Omental fat pad (tissue), 3 donors: ENCODE measurements at regions not wholly inside any gene's neighbourhood (a gene's known extent, or its start where the extent isn't known, plus 50 kb on each side); places are given as distances from the start of the nearest gene placed in this dataset.
"Not testable (repeated sequence)": the region's sequence is repeated elsewhere in the genome, so short reads cannot be mapped to it uniquely, and the experiment has no call there.

Experiments used
- ATAC-seq: fragments of 150-250 bp; one replicate; pipeline ENCODE4 v1.9.1; 2016; ENCODE audit warnings: mild to moderate bottlenecking, moderate library complexity; ENCODE audit not compliant: low FRiP score
- DNase-seq: peaks from one replicate; pipeline ENCODE4 v3.0.0-alpha.2; 2019; ENCODE audit warnings: low spot score
- TF ChIP-seq, protein P1 (sequence below), 3 donors: fragments of 450-650 bp; IDR thresholded peaks; one replicate each; pipeline ENCODE4 v1.5.1; 2016 to 2017; ENCODE audit warnings: antibody characterized with exemption in 3 of 3, mild to moderate bottlenecking in 3 of 3, moderate library complexity in 2 of 3

DNA sequence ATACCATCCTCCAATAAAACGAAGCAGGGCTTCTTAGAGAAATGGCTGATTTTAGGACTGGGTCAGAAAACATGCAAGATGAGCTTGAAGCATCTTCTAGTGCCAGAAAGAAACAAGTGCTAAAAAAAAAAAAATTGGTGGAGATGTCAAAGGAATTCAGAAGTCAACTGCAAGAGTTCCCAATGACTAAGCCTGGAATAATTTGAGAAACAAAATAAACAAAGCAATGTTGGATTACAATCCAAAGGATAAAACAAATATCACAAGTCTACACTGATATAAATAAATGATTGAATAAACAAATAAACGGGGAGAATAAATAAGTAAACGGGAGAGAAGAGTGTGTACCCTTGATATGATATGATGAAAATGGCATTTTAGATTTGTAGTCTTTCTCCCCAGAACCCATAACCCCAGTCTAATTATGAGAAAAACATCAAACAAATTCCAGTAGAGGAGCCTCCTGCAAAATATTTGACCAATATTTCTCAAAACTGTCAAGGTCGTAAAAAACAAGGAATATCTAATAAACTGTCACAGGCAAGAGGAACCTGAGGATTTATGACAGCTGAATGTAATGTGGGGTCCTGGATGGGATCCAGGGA, 63.5 kb upstream of the CCL21 start:
- no peak for ATAC-seq
- TF ChIP-seq, protein P1, sequence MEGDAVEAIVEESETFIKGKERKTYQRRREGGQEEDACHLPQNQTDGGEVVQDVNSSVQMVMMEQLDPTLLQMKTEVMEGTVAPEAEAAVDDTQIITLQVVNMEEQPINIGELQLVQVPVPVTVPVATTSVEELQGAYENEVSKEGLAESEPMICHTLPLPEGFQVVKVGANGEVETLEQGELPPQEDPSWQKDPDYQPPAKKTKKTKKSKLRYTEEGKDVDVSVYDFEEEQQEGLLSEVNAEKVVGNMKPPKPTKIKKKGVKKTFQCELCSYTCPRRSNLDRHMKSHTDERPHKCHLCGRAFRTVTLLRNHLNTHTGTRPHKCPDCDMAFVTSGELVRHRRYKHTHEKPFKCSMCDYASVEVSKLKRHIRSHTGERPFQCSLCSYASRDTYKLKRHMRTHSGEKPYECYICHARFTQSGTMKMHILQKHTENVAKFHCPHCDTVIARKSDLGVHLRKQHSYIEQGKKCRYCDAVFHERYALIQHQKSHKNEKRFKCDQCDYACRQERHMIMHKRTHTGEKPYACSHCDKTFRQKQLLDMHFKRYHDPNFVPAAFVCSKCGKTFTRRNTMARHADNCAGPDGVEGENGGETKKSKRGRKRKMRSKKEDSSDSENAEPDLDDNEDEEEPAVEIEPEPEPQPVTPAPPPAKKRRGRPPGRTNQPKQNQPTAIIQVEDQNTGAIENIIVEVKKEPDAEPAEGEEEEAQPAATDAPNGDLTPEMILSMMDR (IDR thresholded peaks at IDR 0.05) = no peak

DNA sequence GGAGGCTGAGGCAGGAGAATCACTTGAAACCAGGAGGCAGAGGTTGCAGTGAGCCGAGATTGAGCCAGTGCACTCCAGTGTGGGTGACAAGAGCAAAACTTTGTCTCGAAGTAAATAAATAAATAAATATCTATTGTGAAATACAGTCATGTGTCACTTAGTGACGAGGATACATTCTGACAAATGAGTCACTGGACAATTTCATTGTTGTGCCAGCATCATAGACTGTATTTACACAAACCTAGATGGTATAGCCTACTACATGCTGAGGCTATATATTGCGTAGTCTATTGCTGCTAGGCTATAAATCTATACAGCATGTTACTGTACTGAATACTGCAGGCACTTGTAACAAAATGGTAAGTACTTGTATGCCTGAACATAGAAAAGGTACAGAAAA, 61.1 kb upstream of the CCL21 start:
- ATAC-seq (no peak), DNase-seq (no peak)
- TF ChIP-seq, protein P1 (IDR thresholded peaks at IDR 0.05) = no peak

More for the DNA sequence above, 63.5 kb upstream of the CCL21 start:
- DNase-seq = no peak

DNA sequence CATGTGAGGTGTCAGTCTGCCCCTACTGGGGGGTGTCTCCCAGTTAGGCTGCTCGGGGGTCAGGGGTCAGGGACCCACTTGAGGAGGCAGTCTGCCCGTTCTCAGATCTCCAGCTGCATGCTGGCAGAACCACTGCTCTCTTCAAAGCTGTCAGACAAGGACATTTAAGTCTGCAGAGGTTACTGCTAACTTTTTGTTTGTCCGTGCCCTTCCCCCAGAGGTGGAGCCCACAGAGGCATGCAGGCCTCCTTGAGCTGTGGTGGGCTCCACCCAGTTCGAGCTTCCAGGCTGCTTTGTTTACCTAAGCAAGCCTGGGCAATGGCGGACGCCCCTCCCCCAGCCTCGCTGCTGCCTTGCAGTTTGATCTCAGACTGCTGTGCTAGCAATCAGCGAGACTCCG, 57.2 kb upstream of the CCL21 start:
- not testable (repeated sequence) for ATAC-seq

DNA sequence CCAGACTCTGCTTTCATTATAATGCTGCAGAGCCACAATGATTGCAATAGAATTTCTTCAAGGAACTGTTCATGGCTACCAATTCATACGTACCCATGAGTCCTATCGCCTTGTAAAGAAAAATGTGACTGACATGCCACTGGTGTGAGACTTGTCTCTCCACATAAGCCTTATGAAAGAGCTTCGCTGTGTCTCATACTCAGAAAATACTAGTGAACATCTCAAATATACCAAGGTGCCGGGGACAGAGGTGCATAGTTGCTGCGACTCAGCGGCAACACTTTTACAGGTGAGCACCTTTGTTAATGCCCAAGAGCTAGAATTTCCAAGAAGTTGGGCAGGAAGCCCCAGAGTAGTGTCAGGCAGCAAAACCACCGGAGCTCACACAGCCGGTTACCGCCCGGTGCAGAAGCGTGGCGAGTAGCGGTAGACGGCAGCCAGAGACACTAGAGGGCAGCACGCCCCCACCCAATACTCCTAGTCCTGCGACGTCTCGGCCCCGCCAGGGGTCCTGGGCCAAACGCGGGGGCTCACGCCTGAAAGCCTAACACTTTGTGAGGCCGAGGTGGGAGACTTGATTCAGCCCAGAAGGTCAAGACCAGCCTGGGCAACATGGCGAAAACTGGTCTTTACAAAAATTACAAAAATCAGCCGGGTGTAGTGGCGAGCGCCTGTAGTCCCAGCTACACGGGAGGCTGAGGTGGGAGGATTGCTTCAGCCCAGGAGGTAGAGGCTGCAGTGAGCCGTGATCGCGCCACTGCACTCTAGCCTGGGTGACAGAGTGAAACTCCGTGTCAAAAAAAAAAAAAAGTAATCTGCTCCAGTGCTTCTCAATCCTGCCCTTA, 50.5 kb upstream of the CCL21 start:
- ATAC-seq, DNase-seq: not testable (repeated sequence)

More for the DNA sequence above, 57.2 kb upstream of the CCL21 start:
- not testable (repeated sequence) for DNase-seq
